ENCODE measurements at regions not wholly inside any gene's neighbourhood (a gene's known extent, or its start where the extent isn't known, plus 50 kb on each side); places are given as distances from the start of the nearest gene placed in this dataset.

DNA sequence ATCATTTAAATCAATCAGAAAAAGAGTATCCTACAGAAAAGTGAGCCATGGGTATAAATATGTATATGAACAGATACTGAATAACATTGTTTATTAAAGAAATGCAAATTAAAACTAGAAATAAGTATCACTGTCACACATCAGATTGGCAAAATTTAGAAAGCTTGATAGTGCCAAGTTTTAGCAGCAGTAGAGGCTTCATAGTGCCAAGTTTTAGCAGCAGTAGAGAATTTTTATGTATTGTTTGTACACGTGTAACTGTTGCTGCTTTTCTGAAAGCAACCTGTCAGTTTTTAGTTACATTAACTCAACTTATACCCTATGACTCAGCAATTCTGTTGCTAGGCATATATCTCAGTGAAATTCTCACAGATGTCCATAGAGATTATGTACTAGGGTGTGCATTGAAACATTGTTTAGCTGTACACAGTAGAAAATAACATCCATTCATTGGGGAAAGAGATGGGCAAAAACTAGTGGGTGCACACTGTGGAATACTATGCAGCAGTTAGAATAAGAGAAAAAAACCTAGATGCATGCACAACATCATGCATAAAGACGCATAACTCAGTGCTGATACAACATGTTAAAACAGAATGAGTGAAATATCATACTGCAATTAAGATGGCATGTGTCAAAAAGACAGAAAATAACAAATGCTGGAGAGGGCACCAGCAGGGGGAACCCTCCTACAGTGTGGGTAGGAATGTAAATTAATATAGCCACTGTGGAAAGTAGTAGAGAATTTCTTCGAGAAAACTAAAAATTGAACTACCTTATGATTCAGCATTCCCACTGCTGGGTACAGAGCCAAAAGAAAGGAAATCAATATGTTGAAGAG is 294.5 kb upstream of the NT5C1B start:
- H3K4ac ChIP-seq (ENCODE audit: low read depth, low read length), result no peak overlapping the region
- no peak overlapping the region for H3K14ac ChIP-seq (replicated peaks; ENCODE audit: low read depth, low read length)
- peaks cover 5% of the 10 kb centered on the region for H3K4me1 ChIP-seq (ENCODE audit: control insufficient read depth, insufficient read depth, low read length)
- H3K9me1 ChIP-seq (ENCODE audit: insufficient read depth, low read length), result no peaks in the 10 kb centered on the region
- no TSS peak for BruUV-seq (replicated peaks)
- peak; percentile 62 for DNase-seq
- H2BK20ac ChIP-seq (ENCODE audit: low read depth, low read length), result peak overlapping the region; percentile 43; the same call in 1 of the 2 replicates
- peak; percentile 44 for ATAC-seq (ENCODE audit: low read depth)
- no peak overlapping the region for H3K9ac ChIP-seq (ENCODE audit: low read depth, low read length)
- dilution Hi-C loops (cut with HindIII; ENCODE audit: low sequenced_read_pairs, unreplicated experiment), result no loop called here
- no peaks in the 10 kb centered on the region for H3K79me1 ChIP-seq (ENCODE audit: low read depth in 1 of 2, low read length in 2 of 2)
- ChIA-PET CTCF (interaction anchor here (0.5 kb wide), 1 partner anchor 1257 kb away, joined by 4 read pairs; no protein-coding TSS in a partner anchor), POLR2A (ENCODE audit: unreplicated experiment) (no interaction called here)
- H3K36me3 ChIP-seq (ENCODE audit: control insufficient read depth, insufficient read depth, low read length), result no peaks in the 10 kb centered on the region
- no peak overlapping the region; a peak in 1 of 4 replicates for H4K8ac ChIP-seq (ENCODE audit: low read depth in 2 of 2, low read length in 2 of 2)
- peak overlapping the region; percentile 39 for H2BK5ac ChIP-seq (ENCODE audit: low read depth, low read length, poor library complexity, severe bottlenecking)
- H4K91ac ChIP-seq (ENCODE audit: insufficient read depth, low read depth, low read length), result no peak overlapping the region
- no peaks in the 10 kb centered on the region for H4K20me1 ChIP-seq (ENCODE audit: insufficient read depth, low read length)
- no peak overlapping the region for H3K23ac ChIP-seq (ENCODE audit: low read depth, low read length)
- no CpG with 5 or more reads among the region's 3 CpGs for WGBS, 2 experiments (ENCODE audit: extremely low coverage in 2 of 2, insufficient read length in 1 of 2)
- no peak overlapping the region; the same call in 1 of the 2 replicates for H2BK120ac ChIP-seq (ENCODE audit: low read depth, low read length)
- no peak overlapping the region for H3K27ac ChIP-seq (ENCODE audit: insufficient read depth, low read length)
- H4K5ac ChIP-seq (ENCODE audit: low read depth, low read length), result peak overlapping the region; percentile 56; the same call in 1 of the 2 replicates
- no peak overlapping the region for H3K56ac ChIP-seq (ENCODE audit: extremely low read depth, insufficient read depth, low read length)
- in situ Hi-C loops (cut with MboI; ENCODE audit: low sequenced_read_pairs), result no loop called here
- H3K9me3 ChIP-seq (ENCODE audit: control insufficient read depth, insufficient read depth, low read length), result no peaks in the 10 kb centered on the region
- H2AK5ac ChIP-seq (ENCODE audit: low read depth, low read length), result no peak overlapping the region
- intact Hi-C loops (cut with micrococcal nuclease), result loop anchor here (10.0 kb wide), 2 partner anchors 251 to 981 kb away; no protein-coding TSS in a partner anchor
- H3K18ac ChIP-seq (ENCODE audit: low read depth, low read length), result peak overlapping the region; percentile 59
- no peak overlapping the region for H2AFZ ChIP-seq (replicated peaks; ENCODE audit: low read length, poor library complexity)
- peak overlapping the region; percentile 30; the same call in 1 of the 2 replicates for H3K4me2 ChIP-seq (ENCODE audit: low read depth, low read length)
- no peak overlapping the region for H2AK9ac ChIP-seq (replicated peaks; ENCODE audit: low read depth, low read length, poor library complexity)
- H3K27me3 ChIP-seq (ENCODE audit: control insufficient read depth, insufficient read depth, low read length), result no peaks in the 10 kb centered on the region
- H2BK15ac ChIP-seq (ENCODE audit: low read depth, low read length), result no peak overlapping the region
- no peak overlapping the region for H3K4me3 ChIP-seq (ENCODE audit: insufficient read depth, low read depth, low read length)
- TF ChIP-seq BHLHE40 (IDR thresholded peaks at IDR 0.05; ENCODE audit: low read depth, low read length), result no peak
- peak; percentile 68 for TF ChIP-seq SMC3 (IDR thresholded peaks at IDR 0.05; ENCODE audit: low read depth, low read length)
- TF ChIP-seq NFE2L2 (IDR thresholded peaks at IDR 0.05; ENCODE audit: low read depth, low read length), result peak; percentile 98
- no peak for TF ChIP-seq MXI1 (IDR thresholded peaks at IDR 0.05; ENCODE audit: borderline replicate concordance, low read depth, low read length)
- peak; percentile 63 for TF ChIP-seq RAD21 (IDR thresholded peaks at IDR 0.05; ENCODE audit: low read length)
- TF ChIP-seq, protein P1, sequence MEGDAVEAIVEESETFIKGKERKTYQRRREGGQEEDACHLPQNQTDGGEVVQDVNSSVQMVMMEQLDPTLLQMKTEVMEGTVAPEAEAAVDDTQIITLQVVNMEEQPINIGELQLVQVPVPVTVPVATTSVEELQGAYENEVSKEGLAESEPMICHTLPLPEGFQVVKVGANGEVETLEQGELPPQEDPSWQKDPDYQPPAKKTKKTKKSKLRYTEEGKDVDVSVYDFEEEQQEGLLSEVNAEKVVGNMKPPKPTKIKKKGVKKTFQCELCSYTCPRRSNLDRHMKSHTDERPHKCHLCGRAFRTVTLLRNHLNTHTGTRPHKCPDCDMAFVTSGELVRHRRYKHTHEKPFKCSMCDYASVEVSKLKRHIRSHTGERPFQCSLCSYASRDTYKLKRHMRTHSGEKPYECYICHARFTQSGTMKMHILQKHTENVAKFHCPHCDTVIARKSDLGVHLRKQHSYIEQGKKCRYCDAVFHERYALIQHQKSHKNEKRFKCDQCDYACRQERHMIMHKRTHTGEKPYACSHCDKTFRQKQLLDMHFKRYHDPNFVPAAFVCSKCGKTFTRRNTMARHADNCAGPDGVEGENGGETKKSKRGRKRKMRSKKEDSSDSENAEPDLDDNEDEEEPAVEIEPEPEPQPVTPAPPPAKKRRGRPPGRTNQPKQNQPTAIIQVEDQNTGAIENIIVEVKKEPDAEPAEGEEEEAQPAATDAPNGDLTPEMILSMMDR (conservative IDR thresholded peaks at IDR 0.05; ENCODE audit: low read depth, low read length), result peak; percentile 54
- TF ChIP-seq MAFK (IDR thresholded peaks at IDR 0.05; ENCODE audit: low read depth, low read length), result peak; percentile 85
- no peak for TF ChIP-seq MAZ (IDR thresholded peaks at IDR 0.05; ENCODE audit: borderline replicate concordance, low read depth, low read length)

All from IMR-90 (cell line).